ENCODE measurements at regions not wholly inside any gene's neighbourhood (a gene's known extent, or its start where the extent isn't known, plus 50 kb on each side); places are given as distances from the start of the nearest gene placed in this dataset.

- no peak for TF ChIP-seq GATA3 (IDR thresholded peaks at IDR 0.05; ENCODE audit: low read depth, low read length)
- no peak for TF ChIP-seq GATA2 (IDR thresholded peaks at IDR 0.05; ENCODE audit: low read depth, low read length)
Measured at GRCh38 chr13:75960538-75960994, 324.4 kb downstream of the LMO7 start.
